Caco-2 (cell line): ENCODE measurements at regions not wholly inside any gene's neighbourhood (a gene's known extent, or its start where the extent isn't known, plus 50 kb on each side); places are given as distances from the start of the nearest gene placed in this dataset.

Experiments
- BruUV-seq: library from RNA; stranded (reverse); fragments of 400-500 nt; replicated peaks from 2 replicates; lab custom pipeline; 2021; lab: Mats Ljungman, UMichigan
- CTCF ChIA-PET: fragments of 300-600 bp; sonication (Branson Sonifier 250); formaldehyde crosslinking; loops from one replicate; lab custom pipeline; 2022; ENCODE audit warnings: antibody characterized with exemption; lab: Charles Lee
- POLR2A ChIA-PET: fragments of 300-600 bp; sonication (Branson Sonifier 250); formaldehyde crosslinking; loops from one replicate; lab custom pipeline; 2022; ENCODE audit warnings: antibody characterized with exemption; lab: Charles Lee
- DNase-seq, 2 experiments: peaks; one replicate each; pipeline versions ENCODE4 v3.0.0 to v3.0.0-alpha.2; 2020 to 2022
- H3K27me3 ChIP-seq: replicated peaks from 2 replicates; pipeline ENCODE4 v1.6.0; 2011; ENCODE audit warnings: low read length; ENCODE audit not compliant: control insufficient read depth, insufficient read depth
- H3K36me3 ChIP-seq: 2 replicates; pipeline ENCODE4 v1.5.1; 2011; ENCODE audit warnings: low read length; ENCODE audit not compliant: control insufficient read depth, insufficient read depth
- H3K4me1 ChIP-seq: fragments of 250-450 bp; sonication (Bioruptor Pico); 2 replicates; pipeline ENCODE4 v1.5.1; 2020; ENCODE audit warnings: mild to moderate bottlenecking
- H3K4me3 ChIP-seq: 2 replicates; pipeline ENCODE4 v1.5.1; 2011; ENCODE audit warnings: low read depth, mild to moderate bottlenecking, control low read depth, low read length
- H3K9me3 ChIP-seq: fragments of 250-450 bp; sonication (Bioruptor Pico); 2 replicates; pipeline ENCODE4 v1.5.1; 2020; ENCODE audit warnings: mild to moderate bottlenecking, moderate library complexity
- H3K27ac Mint-ChIP-seq: one replicate; pipeline ENCODE4 v1.8.0; 2022; ENCODE audit warnings: mixed read lengths; ENCODE audit not compliant: unreplicated experiment
- H3K27me3 Mint-ChIP-seq: one replicate; pipeline ENCODE4 v1.8.0; 2022; ENCODE audit warnings: mixed read lengths; ENCODE audit not compliant: insufficient read depth, unreplicated experiment
- H3K36me3 Mint-ChIP-seq: one replicate; pipeline ENCODE4 v1.8.0; 2022; ENCODE audit warnings: mild to moderate bottlenecking, mixed read lengths; ENCODE audit not compliant: insufficient read depth, unreplicated experiment
- H3K4me1 Mint-ChIP-seq: one replicate; pipeline ENCODE4 v1.8.0; 2022; ENCODE audit warnings: low read depth, mixed read lengths; ENCODE audit not compliant: unreplicated experiment
- H3K4me3 Mint-ChIP-seq: one replicate; pipeline ENCODE4 v1.8.0; 2022; ENCODE audit warnings: mild to moderate bottlenecking, moderate library complexity, mixed read lengths; ENCODE audit not compliant: unreplicated experiment
- H3K9me3 Mint-ChIP-seq: one replicate; pipeline ENCODE4 v1.8.0; 2022; ENCODE audit warnings: mixed read lengths; ENCODE audit not compliant: unreplicated experiment
- CTCF ChIP-seq, 2 experiments: fragments of 200-600 bp in 1 of 2; IDR thresholded peaks; 1 replicate in 1 of 2; 2 replicates in 1 of 2; pipeline versions ENCODE4 v1.5.1 to v1.8.0; 2011 to 2022; ENCODE audit warnings: antibody characterized with exemption in 1 of 2, control low read depth in 1 of 2, inconsistent platforms in 1 of 2, low read depth in 1 of 2, low read length in 1 of 2, mild to moderate bottlenecking in 1 of 2, moderate library complexity in 1 of 2; ENCODE audit not compliant: insufficient read depth in 1 of 2, severe bottlenecking in 1 of 2, unreplicated experiment in 1 of 2
- intact Hi-C: fragments of 100-400 bp; cut with micrococcal nuclease; formaldehyde crosslinking; loops from one replicate; pipeline ENCODE4 v1.10.0; 2022; ENCODE audit not compliant: unreplicated experiment

- Histone ChIP-seq H3K4me3 (no peak overlapping the region), H3K9me3 (no peaks in the 10 kb centered on the region), H3K27me3 (no peaks in the 10 kb centered on the region), H3K4me1 (no peaks in the 10 kb centered on the region), H3K36me3 (no peaks in the 10 kb centered on the region)
- intact Hi-C loops: no loop called here
- Mint-ChIP-seq H3K27me3 (no peaks in the 10 kb centered on the region), H3K36me3 (no peaks in the 10 kb centered on the region), H3K4me3 (no peak overlapping the region), H3K9me3 (no peaks in the 10 kb centered on the region), H3K4me1 (no peaks in the 10 kb centered on the region), H3K27ac (no peak overlapping the region)
- BruUV-seq: no TSS peak
- POLR2A ChIA-PET: no interaction called here
- TF ChIP-seq CTCF (IDR thresholded peaks at IDR 0.05; ENCODE audit: insufficient read depth in 1 of 2, low read depth in 1 of 2, low read length in 1 of 2, severe bottlenecking in 1 of 2, unreplicated experiment in 1 of 2): no peak
- no peak for DNase-seq
- CTCF ChIA-PET: no interaction called here
These were observed 572.3 kb downstream of the PCDH11X start for GRCh38 chrX:92351511-92351910.
